Mesenchymal stem cell (in vitro differentiated cells and primary cell): ENCODE measurements at regions not wholly inside any gene's neighbourhood (a gene's known extent, or its start where the extent isn't known, plus 50 kb on each side); places are given as distances from the start of the nearest gene placed in this dataset.

Experiments
- DNase-seq: peaks from one replicate; pipeline ENCODE4 v3.0.0-alpha.2; 2013
- H2AFZ ChIP-seq: one replicate; pipeline ENCODE4 v1.6.1; 2013; ENCODE audit warnings: low read depth, mild to moderate bottlenecking, control low read depth, inconsistent platforms, low read length, moderate library complexity
- H2AK5ac ChIP-seq: 2 replicates; pipeline ENCODE4 v1.6.1; 2013; ENCODE audit warnings: low read length, moderate library complexity, mild to moderate bottlenecking, inconsistent platforms; ENCODE audit not compliant: severe bottlenecking
- H2BK120ac ChIP-seq: one replicate; pipeline ENCODE4 v1.6.1; 2013; ENCODE audit warnings: low read depth, mild to moderate bottlenecking, inconsistent platforms, low read length, moderate library complexity
- H2BK12ac ChIP-seq, 2 experiments: one replicate each; pipeline ENCODE4 v1.6.1; 2013; ENCODE audit warnings: inconsistent platforms in 2 of 2, low read length in 2 of 2, mild to moderate bottlenecking in 2 of 2, moderate library complexity in 2 of 2, control low read depth in 1 of 2
- H2BK15ac ChIP-seq: one replicate; pipeline ENCODE4 v1.6.1; 2013; ENCODE audit warnings: mild to moderate bottlenecking, low read depth, inconsistent platforms; ENCODE audit not compliant: poor library complexity, severe bottlenecking
- H2BK5ac ChIP-seq: 2 replicates; pipeline ENCODE4 v1.6.1; 2013; ENCODE audit warnings: low read depth, mild to moderate bottlenecking, low read length, control low read depth, inconsistent platforms; ENCODE audit not compliant: poor library complexity, severe bottlenecking
- H3K14ac ChIP-seq, 2 experiments: one replicate each; pipeline ENCODE4 v1.6.1; 2013; ENCODE audit warnings: inconsistent platforms in 2 of 2, low read length in 2 of 2, control low read depth in 1 of 2, mild to moderate bottlenecking in 1 of 2, moderate library complexity in 1 of 2
- H3K18ac ChIP-seq, 2 experiments: one replicate each; pipeline ENCODE4 v1.6.1; 2013; ENCODE audit warnings: inconsistent platforms in 2 of 2, low read length in 2 of 2, control low read depth in 1 of 2, low read depth in 1 of 2, mild to moderate bottlenecking in 1 of 2
- H3K23ac ChIP-seq, 2 experiments: one replicate each; pipeline ENCODE4 v1.6.1; 2013; ENCODE audit warnings: inconsistent platforms in 2 of 2, low read length in 2 of 2, mild to moderate bottlenecking in 2 of 2, moderate library complexity in 2 of 2, control low read depth in 1 of 2
- H3K27ac ChIP-seq: 2 replicates; pipeline ENCODE4 v1.5.1; 2013; ENCODE audit warnings: mild to moderate bottlenecking, moderate library complexity, low read length, control low read depth, inconsistent platforms; ENCODE audit not compliant: poor library complexity, severe bottlenecking
- H3K27me3 ChIP-seq, 2 experiments: 2 replicates each; pipeline versions ENCODE4 v1.6.1 to v1.7.0; 2013; ENCODE audit warnings: low read length in 2 of 2, mild to moderate bottlenecking in 2 of 2, moderate library complexity in 2 of 2, control low read depth in 1 of 2, inconsistent platforms in 1 of 2; ENCODE audit not compliant: control insufficient read depth in 1 of 2, insufficient read depth in 1 of 2
- H3K36me3 ChIP-seq, 2 experiments: 2 replicates each; pipeline versions ENCODE4 v1.6.1 to v1.7.0; 2013; ENCODE audit warnings: low read length in 2 of 2, control low read depth in 1 of 2, inconsistent platforms in 1 of 2, low read depth in 1 of 2, mild to moderate bottlenecking in 1 of 2; ENCODE audit not compliant: insufficient read depth in 2 of 2, control insufficient read depth in 1 of 2
- H3K4ac ChIP-seq, 2 experiments: one replicate each; pipeline ENCODE4 v1.6.1; 2013; ENCODE audit warnings: inconsistent platforms in 2 of 2, low read length in 2 of 2, mild to moderate bottlenecking in 2 of 2, moderate library complexity in 2 of 2, control low read depth in 1 of 2, low read depth in 1 of 2
- H3K4me1 ChIP-seq: 2 replicates; pipeline ENCODE4 v1.6.1; 2013; ENCODE audit warnings: low read depth, low read length, control low read depth; ENCODE audit not compliant: control insufficient read depth, insufficient read depth
- H3K4me2 ChIP-seq: 2 replicates; pipeline ENCODE4 v1.6.1; 2013; ENCODE audit warnings: low read length, mild to moderate bottlenecking, inconsistent platforms; ENCODE audit not compliant: poor library complexity, severe bottlenecking
- H3K4me3 ChIP-seq, 2 experiments: 2 replicates each; pipeline versions ENCODE4 v1.5.1 to v1.7.0; 2013; ENCODE audit warnings: low read length in 2 of 2, mild to moderate bottlenecking in 2 of 2, control low read depth in 1 of 2, low read depth in 1 of 2; ENCODE audit not compliant: insufficient read depth in 1 of 2
- H3K79me1 ChIP-seq: replicated peaks from 2 replicates; pipeline ENCODE4 v1.6.1; 2013; ENCODE audit warnings: mild to moderate bottlenecking, control low read depth, low read length, inconsistent platforms; ENCODE audit not compliant: poor library complexity, severe bottlenecking
- H3K9ac ChIP-seq: 2 replicates; pipeline ENCODE4 v1.7.0; 2013; ENCODE audit warnings: mild to moderate bottlenecking, low read length, moderate library complexity
- H3K9me3 ChIP-seq: 2 replicates; pipeline ENCODE4 v1.7.0; 2013; ENCODE audit warnings: mild to moderate bottlenecking, low read length; ENCODE audit not compliant: control insufficient read depth
- H4K8ac ChIP-seq: one replicate; pipeline ENCODE4 v1.6.1; 2013; ENCODE audit warnings: inconsistent platforms, mild to moderate bottlenecking, low read length, moderate library complexity
- H4K91ac ChIP-seq: one replicate; pipeline ENCODE4 v1.6.1; 2013; ENCODE audit warnings: mild to moderate bottlenecking, low read length, inconsistent platforms
- WGBS: methylation state at CpG from one replicate; pipeline ENCODE4 v1.1.7; 2013; ENCODE audit warnings: mixed read lengths; 5-methylcytosine and 5-hydroxymethylcytosine counted together

- no peaks in the 10 kb centered on the region for H3K27me3 ChIP-seq
- no peak overlapping the region for H3K27ac ChIP-seq
- no peak overlapping the region for H3K4me2 ChIP-seq
- H3K23ac ChIP-seq = no peak overlapping the region
- no peak overlapping the region for H4K8ac ChIP-seq
- no peak overlapping the region for H2BK120ac ChIP-seq
- no peak overlapping the region for H4K91ac ChIP-seq
- no peaks in the 10 kb centered on the region for H3K36me3 ChIP-seq
- no peak overlapping the region for H2BK12ac ChIP-seq
- peak overlapping the region; percentile 21 for H3K9ac ChIP-seq
- peaks cover 3% of the 10 kb centered on the region for H3K9me3 ChIP-seq
- H3K4ac ChIP-seq = no peak overlapping the region
- H2AK5ac ChIP-seq = no peak overlapping the region
- WGBS = 53% methylated on average over 4 of the region's 5 CpGs
- no peak overlapping the region for H3K18ac ChIP-seq
- DNase-seq = no peak
- H3K4me3 ChIP-seq = no peak overlapping the region
- H2AFZ ChIP-seq = no peak overlapping the region
- no peaks in the 10 kb centered on the region for H3K4me1 ChIP-seq
- no peak overlapping the region for H3K14ac ChIP-seq
- no peaks in the 10 kb centered on the region for H3K79me1 ChIP-seq
- H2BK5ac ChIP-seq = no peak overlapping the region
- H2BK15ac ChIP-seq = no peak overlapping the region
Measured at GRCh38 chr1:34406377-34406776, 229.7 kb downstream of the C1orf94 start.

GRCh38 chr1:34406833-34407539, 230.3 kb downstream of the C1orf94 start:
- no peak for DNase-seq
- Histone ChIP-seq H2BK120ac (no peak overlapping the region), H4K91ac (no peak overlapping the region), H3K4me3 (no peak overlapping the region), H2BK15ac (no peak overlapping the region), H2BK5ac (no peak overlapping the region), H2AFZ (no peak overlapping the region), H3K36me3 (no peaks in the 10 kb centered on the region), H2BK12ac (no peak overlapping the region), H3K9ac (peak overlapping the region; percentile 33), H3K4me2 (no peak overlapping the region), H2AK5ac (no peak overlapping the region), H3K79me1 (no peaks in the 10 kb centered on the region), H3K27ac (no peak overlapping the region), H3K23ac (no peak overlapping the region), H3K14ac (no peak overlapping the region), H3K4me1 (no peaks in the 10 kb centered on the region), H4K8ac (no peak overlapping the region), H3K9me3 (peaks cover 3% of the 10 kb centered on the region), H3K18ac (no peak overlapping the region), H3K4ac (no peak overlapping the region), H3K27me3 (no peaks in the 10 kb centered on the region)
- WGBS = 67% methylated on average over 9 of the region's 9 CpGs

GRCh38 chr1:34408011-34408410, 231.3 kb downstream of the C1orf94 start:
- H2AK5ac ChIP-seq = no peak overlapping the region
- H2BK120ac ChIP-seq = no peak overlapping the region
- H4K91ac ChIP-seq = no peak overlapping the region
- WGBS = 60% methylated on average over 4 of the region's 4 CpGs
- no peak overlapping the region for H3K14ac ChIP-seq
- no peaks in the 10 kb centered on the region for H3K4me1 ChIP-seq
- no peaks in the 10 kb centered on the region for H3K79me1 ChIP-seq
- peaks cover 3% of the 10 kb centered on the region for H3K9me3 ChIP-seq
- no peak overlapping the region for H3K9ac ChIP-seq
- no peak overlapping the region for H3K18ac ChIP-seq
- H3K4me2 ChIP-seq = no peak overlapping the region
- H3K27ac ChIP-seq = no peak overlapping the region
- no peak overlapping the region for H3K23ac ChIP-seq
- no peak for DNase-seq
- H4K8ac ChIP-seq = no peak overlapping the region
- H3K4me3 ChIP-seq = no peak overlapping the region
- H3K4ac ChIP-seq = no peak overlapping the region
- no peak overlapping the region for H2BK15ac ChIP-seq
- no peak overlapping the region for H2BK5ac ChIP-seq
- no peak overlapping the region for H2BK12ac ChIP-seq
- no peak overlapping the region for H2AFZ ChIP-seq
- H3K36me3 ChIP-seq = no peaks in the 10 kb centered on the region
- H3K27me3 ChIP-seq = peaks cover 0 to 1% of the 10 kb centered on the region in 2 experiments

GRCh38 chr1:34409689-34410229, 233.1 kb downstream of the C1orf94 start:
- Histone ChIP-seq H3K4me2 (no peak overlapping the region), H3K14ac (no peak overlapping the region), H3K4me1 (no peaks in the 10 kb centered on the region), H2BK5ac (no peak overlapping the region), H2AK5ac (no peak overlapping the region), H3K36me3 (no peaks in the 10 kb centered on the region), H2AFZ (no peak overlapping the region), H4K91ac (no peak overlapping the region), H3K4ac (no peak overlapping the region), H3K23ac (no peak overlapping the region), H3K79me1 (no peaks in the 10 kb centered on the region), H4K8ac (no peak overlapping the region), H3K18ac (no peak overlapping the region), H2BK15ac (no peak overlapping the region), H3K27ac (no peak overlapping the region), H2BK120ac (no peak overlapping the region), H3K4me3 (no peak overlapping the region), H3K9ac (no peak overlapping the region), H3K9me3 (peaks cover 2% of the 10 kb centered on the region), H3K27me3 (peaks cover 0 to 12% of the 10 kb centered on the region in 2 experiments), H2BK12ac (no peak overlapping the region)
- 77% methylated on average over 4 of the region's 6 CpGs for WGBS
- DNase-seq = no peak
